ENCODE measurements at regions not wholly inside any gene's neighbourhood (a gene's known extent, or its start where the extent isn't known, plus 50 kb on each side); places are given as distances from the start of the nearest gene placed in this dataset.

GRCh38 chr5:165757791-165758190, 2252.4 kb downstream of the MAT2B start:
- TF ChIP-seq ZNF274 (IDR thresholded peaks at IDR 0.05; ENCODE audit: low read depth, low read length): no peak
- no peak overlapping the region for H3K4me3 ChIP-seq (ENCODE audit: low read length)

- TF ChIP-seq ZNF274 (IDR thresholded peaks at IDR 0.05; ENCODE audit: low read depth, low read length): no peak
- H3K4me3 ChIP-seq (ENCODE audit: low read length): no peak overlapping the region
Observed at GRCh38 chr5:165775111-165775510, 2269.7 kb downstream of the MAT2B start.

- no peak for TF ChIP-seq ZNF274 (IDR thresholded peaks at IDR 0.05; ENCODE audit: low read depth, low read length)
- H3K4me3 ChIP-seq (ENCODE audit: low read length): no peak overlapping the region
Observed at GRCh38 chr5:165779505-165779904, 2274.1 kb downstream of the MAT2B start.

- TF ChIP-seq ZNF274 (IDR thresholded peaks at IDR 0.05; ENCODE audit: low read depth, low read length): no peak
- H3K4me3 ChIP-seq (ENCODE audit: low read length): no peak overlapping the region
Observed at GRCh38 chr5:165780901-165781300, 2275.5 kb downstream of the MAT2B start.

GRCh38 chr5:165781738-165782137, 2276.3 kb downstream of the MAT2B start:
- no peak overlapping the region for H3K4me3 ChIP-seq (ENCODE audit: low read length)
- no peak for TF ChIP-seq ZNF274 (IDR thresholded peaks at IDR 0.05; ENCODE audit: low read depth, low read length)

GRCh38 chr5:165783024-165783423, 2277.6 kb downstream of the MAT2B start:
- H3K4me3 ChIP-seq (ENCODE audit: low read length): no peak overlapping the region
- no peak for TF ChIP-seq ZNF274 (IDR thresholded peaks at IDR 0.05; ENCODE audit: low read depth, low read length)

- no peak overlapping the region for H3K4me3 ChIP-seq (ENCODE audit: low read length)
- TF ChIP-seq ZNF274 (IDR thresholded peaks at IDR 0.05; ENCODE audit: low read depth, low read length): no peak
Observed at GRCh38 chr5:165786073-165786472, 2280.7 kb downstream of the MAT2B start.

- TF ChIP-seq ZNF274 (IDR thresholded peaks at IDR 0.05; ENCODE audit: low read depth, low read length): no peak
- no peak overlapping the region for H3K4me3 ChIP-seq (ENCODE audit: low read length)
Observed at GRCh38 chr5:165795073-165795472, 2289.7 kb downstream of the MAT2B start.

- no peak overlapping the region for H3K4me3 ChIP-seq (ENCODE audit: low read length)
- no peak for TF ChIP-seq ZNF274 (IDR thresholded peaks at IDR 0.05; ENCODE audit: low read depth, low read length)
Observed at GRCh38 chr5:165805756-165806155, 2300.3 kb downstream of the MAT2B start.

- no peak for TF ChIP-seq ZNF274 (IDR thresholded peaks at IDR 0.05; ENCODE audit: low read depth, low read length)
Observed at GRCh38 chr5:165808335-165808734, 2302.9 kb downstream of the MAT2B start.

GRCh38 chr5:165809914-165810313, 2304.5 kb downstream of the MAT2B start:
- no peak overlapping the region for H3K4me3 ChIP-seq (ENCODE audit: low read length)
- TF ChIP-seq ZNF274 (IDR thresholded peaks at IDR 0.05; ENCODE audit: low read depth, low read length): no peak

More at GRCh38 chr5:165808335-165808734, 2302.9 kb downstream of the MAT2B start:
- no peak overlapping the region for H3K4me3 ChIP-seq (ENCODE audit: low read length)

GRCh38 chr5:165829504-165829903, 2324.1 kb downstream of the MAT2B start:
- TF ChIP-seq ZNF274 (IDR thresholded peaks at IDR 0.05; ENCODE audit: low read depth, low read length): no peak
- H3K4me3 ChIP-seq (ENCODE audit: low read length): no peak overlapping the region

- TF ChIP-seq ZNF274 (IDR thresholded peaks at IDR 0.05; ENCODE audit: low read depth, low read length): no peak
- no peak overlapping the region for H3K4me3 ChIP-seq (ENCODE audit: low read length)
Observed at GRCh38 chr5:165834891-165835290, 2329.5 kb downstream of the MAT2B start.

- H3K4me3 ChIP-seq (ENCODE audit: low read length): no peak overlapping the region
- no peak for TF ChIP-seq ZNF274 (IDR thresholded peaks at IDR 0.05; ENCODE audit: low read depth, low read length)
Observed at GRCh38 chr5:165836046-165836445, 2330.6 kb downstream of the MAT2B start.

- no peak overlapping the region for H3K4me3 ChIP-seq (ENCODE audit: low read length)
- TF ChIP-seq ZNF274 (IDR thresholded peaks at IDR 0.05; ENCODE audit: low read depth, low read length): no peak
Observed at GRCh38 chr5:165837286-165837685, 2331.9 kb downstream of the MAT2B start.

GRCh38 chr5:165844571-165844970, 2339.2 kb downstream of the MAT2B start:
- no peak for TF ChIP-seq ZNF274 (IDR thresholded peaks at IDR 0.05; ENCODE audit: low read depth, low read length)
- H3K4me3 ChIP-seq (ENCODE audit: low read length): no peak overlapping the region
